Adipocyte (in vitro differentiated cells): ENCODE measurements at regions not wholly inside any gene's neighbourhood (a gene's known extent, or its start where the extent isn't known, plus 50 kb on each side); places are given as distances from the start of the nearest gene placed in this dataset.
"Not testable (repeated sequence)": the region's sequence is repeated elsewhere in the genome, so short reads cannot be mapped to it uniquely, and the experiment has no call there.

ENCODE experiments used
- DNase-seq: peaks from one replicate; pipeline ENCODE4 v3.0.0-alpha.2; 2015; ENCODE audit warnings: low read depth
- H3K27me3 ChIP-seq: replicated peaks from 2 replicates; pipeline ENCODE4 v1.7.0; 2013; ENCODE audit warnings: mild to moderate bottlenecking, low read length, moderate library complexity; ENCODE audit not compliant: control insufficient read depth, insufficient read depth
- H3K36me3 ChIP-seq: 2 replicates; pipeline ENCODE4 v1.7.0; 2013; ENCODE audit warnings: low read length, mild to moderate bottlenecking, moderate library complexity; ENCODE audit not compliant: control insufficient read depth, insufficient read depth, severe bottlenecking
- H3K4me1 ChIP-seq: 2 replicates; pipeline ENCODE4 v1.7.0; 2013; ENCODE audit warnings: mild to moderate bottlenecking, low read length, moderate library complexity; ENCODE audit not compliant: control insufficient read depth, insufficient read depth
- H3K4me3 ChIP-seq: 2 replicates; pipeline ENCODE4 v1.7.0; 2013; ENCODE audit warnings: mild to moderate bottlenecking, low read length, moderate library complexity
- H3K9ac ChIP-seq: 2 replicates; pipeline ENCODE4 v1.7.0; 2013; ENCODE audit warnings: mild to moderate bottlenecking, low read length, moderate library complexity
- H3K9me3 ChIP-seq: 2 replicates; pipeline ENCODE4 v1.7.0; 2013; ENCODE audit warnings: mild to moderate bottlenecking, low read length, moderate library complexity; ENCODE audit not compliant: control insufficient read depth

- Histone ChIP-seq H3K4me3 (no peak overlapping the region), H3K9me3 (peaks cover 16% of the 10 kb centered on the region), H3K36me3 (no peaks in the 10 kb centered on the region), H3K27me3 (peaks cover 13% of the 10 kb centered on the region), H3K4me1 (no peaks in the 10 kb centered on the region), H3K9ac (no peak overlapping the region)
- no peak for DNase-seq
Measured at GRCh38 chrX:112473654-112474053, 206.1 kb downstream of the LHFPL1 start.

- no peak for DNase-seq
- no peak overlapping the region for H3K9ac ChIP-seq
- peaks cover 11% of the 10 kb centered on the region for H3K9me3 ChIP-seq
- peaks cover 5% of the 10 kb centered on the region for H3K27me3 ChIP-seq
- H3K4me3 ChIP-seq = no peak overlapping the region
- H3K36me3 ChIP-seq = no peaks in the 10 kb centered on the region
- no peaks in the 10 kb centered on the region for H3K4me1 ChIP-seq
Measured at GRCh38 chrX:112470551-112470950, 209.2 kb downstream of the LHFPL1 start.

GRCh38 chrX:112461949-112462450 lies 217.7 kb downstream of the LHFPL1 start:
- not testable (repeated sequence) for DNase-seq

GRCh38 chrX:112457788-112458187 lies 221.9 kb downstream of the LHFPL1 start:
- Histone ChIP-seq H3K9me3 (peaks cover 11% of the 10 kb centered on the region), H3K9ac (no peak overlapping the region), H3K27me3 (peaks cover 39% of the 10 kb centered on the region), H3K4me3 (no peak overlapping the region), H3K36me3 (no peaks in the 10 kb centered on the region), H3K4me1 (no peaks in the 10 kb centered on the region)
- peak; percentile 36 for DNase-seq

More at GRCh38 chrX:112461949-112462450, 217.7 kb downstream of the LHFPL1 start:
- not testable (repeated sequence) for H3K9ac ChIP-seq, H3K4me1 ChIP-seq, H3K36me3 ChIP-seq, H3K4me3 ChIP-seq
- H3K9me3 ChIP-seq = peaks cover 17% of the 10 kb centered on the region
- H3K27me3 ChIP-seq = peaks cover 12% of the 10 kb centered on the region

- DNase-seq = no peak
- no peak overlapping the region for H3K9ac ChIP-seq
- no peaks in the 10 kb centered on the region for H3K4me1 ChIP-seq
- H3K36me3 ChIP-seq = no peaks in the 10 kb centered on the region
- H3K27me3 ChIP-seq = peaks cover 29% of the 10 kb centered on the region
- H3K4me3 ChIP-seq = no peak overlapping the region
- no peaks in the 10 kb centered on the region for H3K9me3 ChIP-seq
Measured at GRCh38 chrX:112450810-112451209, 228.9 kb downstream of the LHFPL1 start.

GRCh38 chrX:112440277-112440676 lies 239.5 kb downstream of the LHFPL1 start:
- no peaks in the 10 kb centered on the region for H3K36me3 ChIP-seq
- no peak overlapping the region for H3K4me3 ChIP-seq
- no peak overlapping the region for H3K9ac ChIP-seq
- no peaks in the 10 kb centered on the region for H3K4me1 ChIP-seq
- DNase-seq = no peak
- H3K27me3 ChIP-seq = peaks cover 15% of the 10 kb centered on the region
- H3K9me3 ChIP-seq = peaks cover 5% of the 10 kb centered on the region

- H3K36me3 ChIP-seq = no peaks in the 10 kb centered on the region
- H3K4me3 ChIP-seq = no peak overlapping the region
- DNase-seq = no peak
- peaks cover 19% of the 10 kb centered on the region for H3K27me3 ChIP-seq
- H3K9me3 ChIP-seq = peaks cover 8% of the 10 kb centered on the region
- H3K9ac ChIP-seq = no peak overlapping the region
- H3K4me1 ChIP-seq = no peaks in the 10 kb centered on the region
Measured at GRCh38 chrX:112424166-112424565, 255.6 kb downstream of the LHFPL1 start.

GRCh38 chrX:112391313-112391712 lies 288.4 kb downstream of the LHFPL1 start:
- no peak for DNase-seq
- Histone ChIP-seq H3K36me3 (no peaks in the 10 kb centered on the region), H3K9ac (no peak overlapping the region), H3K4me3 (no peak overlapping the region), H3K4me1 (no peaks in the 10 kb centered on the region), H3K27me3 (peaks cover 11% of the 10 kb centered on the region), H3K9me3 (peaks cover 6% of the 10 kb centered on the region)

- H3K36me3 ChIP-seq, H3K4me3 ChIP-seq, DNase-seq, H3K27me3 ChIP-seq, H3K4me1 ChIP-seq, H3K9ac ChIP-seq, H3K9me3 ChIP-seq: not testable (repeated sequence)
Measured at GRCh38 chrX:112381649-112382298, 298.0 kb downstream of the LHFPL1 start.

GRCh38 chrX:112380541-112381278 lies 298.1 kb upstream of the TRPC5 start:
- H3K27me3 ChIP-seq = peaks cover 5% of the 10 kb centered on the region
- no peaks in the 10 kb centered on the region for H3K4me1 ChIP-seq
- DNase-seq = no peak
- H3K4me3 ChIP-seq = no peak overlapping the region
- H3K36me3 ChIP-seq = no peaks in the 10 kb centered on the region
- no peak overlapping the region for H3K9ac ChIP-seq
- H3K9me3 ChIP-seq = no peaks in the 10 kb centered on the region

- H3K4me3 ChIP-seq = no peak overlapping the region
- no peaks in the 10 kb centered on the region for H3K36me3 ChIP-seq
- H3K4me1 ChIP-seq = no peaks in the 10 kb centered on the region
- no peak for DNase-seq
- H3K9me3 ChIP-seq = no peaks in the 10 kb centered on the region
- peaks cover 18% of the 10 kb centered on the region for H3K27me3 ChIP-seq
- H3K9ac ChIP-seq = no peak overlapping the region
Measured at GRCh38 chrX:112377481-112377880, 294.9 kb upstream of the TRPC5 start.
